ENCODE measurements at regions not wholly inside any gene's neighbourhood (a gene's known extent, or its start where the extent isn't known, plus 50 kb on each side); places are given as distances from the start of the nearest gene placed in this dataset.

GRCh38 chr10:118500477-118501104, 94.9 kb downstream of the PRLHR start:
- no peak for DNase-seq

- DNase-seq: no peak
These were observed 96.3 kb downstream of the PRLHR start for GRCh38 chr10:118499186-118499585.

- DNase-seq: no peak
These were observed 96.8 kb downstream of the PRLHR start for GRCh38 chr10:118498623-118499022.

- no peak for DNase-seq
These were observed 98.2 kb downstream of the PRLHR start for GRCh38 chr10:118497227-118497626.

GRCh38 chr10:118496525-118496924, 98.9 kb downstream of the PRLHR start:
- DNase-seq: no peak

GRCh38 chr10:118495499-118495898, 99.9 kb downstream of the PRLHR start:
- peak; percentile 86 for DNase-seq

- no peak for DNase-seq
These were observed 104.4 kb downstream of the PRLHR start for GRCh38 chr10:118491055-118491454.

GRCh38 chr10:118488710-118489497, 106.5 kb downstream of the PRLHR start:
- DNase-seq: peak; percentile 73

GRCh38 chr10:118485641-118486040, 109.8 kb downstream of the PRLHR start:
- DNase-seq: no peak

GRCh38 chr10:118484152-118484871, 111.1 kb downstream of the PRLHR start:
- DNase-seq: no peak

GRCh38 chr10:118483496-118483895, 112.0 kb downstream of the PRLHR start:
- DNase-seq: no peak

- peak; percentile 95 for DNase-seq
These were observed 112.8 kb downstream of the PRLHR start for GRCh38 chr10:118482393-118483331.

GRCh38 chr10:118481871-118482270, 113.6 kb downstream of the PRLHR start:
- peak; percentile 38 for DNase-seq

GRCh38 chr10:118475214-118475613, 120.2 kb downstream of the PRLHR start:
- no peak for DNase-seq

- no peak for DNase-seq
These were observed 121.3 kb downstream of the PRLHR start for GRCh38 chr10:118474111-118474510.

- peak; percentile 71 for DNase-seq
These were observed 122.0 kb downstream of the PRLHR start for GRCh38 chr10:118473305-118473960.

GRCh38 chr10:118472415-118473304, 122.8 kb downstream of the PRLHR start:
- DNase-seq: no peak

- DNase-seq: no peak
These were observed 123.6 kb downstream of the PRLHR start for GRCh38 chr10:118471863-118472262.

GRCh38 chr10:118470470-118470869, 125.0 kb downstream of the PRLHR start:
- peak; percentile 68 for DNase-seq

- DNase-seq: no peak
These were observed 125.1 kb upstream of the FAM204A start for GRCh38 chr10:118467200-118467599.

- no peak for DNase-seq
These were observed 123.3 kb upstream of the FAM204A start for GRCh38 chr10:118465300-118465874.

Measured in OCI-M1 (cell line).